ENCODE measurements at regions not wholly inside any gene's neighbourhood (a gene's known extent, or its start where the extent isn't known, plus 50 kb on each side); places are given as distances from the start of the nearest gene placed in this dataset.

DNA sequence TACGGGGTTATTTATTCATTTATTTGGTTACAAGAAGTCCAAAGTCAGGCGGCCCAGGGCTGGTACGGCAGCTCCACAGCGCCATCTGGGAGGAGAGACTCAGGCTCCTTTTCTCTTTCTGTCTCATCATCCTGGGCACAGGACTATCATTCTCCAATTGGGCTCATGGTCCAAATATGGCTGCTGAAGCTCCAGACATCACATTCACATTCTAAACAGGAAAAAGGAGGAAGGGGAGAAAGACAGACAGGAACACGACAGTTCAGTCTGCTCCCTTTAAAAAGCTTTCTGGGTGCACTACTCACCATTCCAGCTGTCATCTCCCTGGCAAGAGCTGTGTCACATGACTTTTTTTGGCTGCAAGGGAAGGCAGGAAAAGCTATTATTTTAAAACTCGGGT lies 74.4 kb upstream of the PDZD8 start:
- no peak for TF ChIP-seq CTCF (IDR thresholded peaks at IDR 0.05)
- no peak for TF ChIP-seq POLR2AphosphoS5 (IDR thresholded peaks at IDR 0.05; ENCODE audit: insufficient read depth in 1 of 2, low read depth in 1 of 2)
